Ovary (tissue), 3 donors: ENCODE measurements at regions not wholly inside any gene's neighbourhood (a gene's known extent, or its start where the extent isn't known, plus 50 kb on each side); places are given as distances from the start of the nearest gene placed in this dataset.

ENCODE experiments used
- EP300 ChIP-seq: sonication (generic); formaldehyde crosslinking; IDR thresholded peaks from one replicate; pipeline ENCODE4 v1.6.1; 2017; ENCODE audit warnings: antibody characterized with exemption
- POLR2A ChIP-seq: fragments of 450-650 bp; IDR thresholded peaks from one replicate; pipeline ENCODE4 v1.6.1; 2017; ENCODE audit warnings: antibody characterized with exemption, mild to moderate bottlenecking, moderate library complexity
- TF ChIP-seq, protein P1 (sequence below), 3 donors: fragments of 450-650 bp in 2 of 3; fragments of 200-600 bp in 1 of 3; IDR thresholded peaks; one replicate each; pipeline versions ENCODE4 v1.5.1 to v1.8.0; 2016 to 2022; ENCODE audit warnings: antibody characterized with exemption in 3 of 3, mild to moderate bottlenecking in 1 of 3
- donor health status: DM: no; HTN: no; CAD: no.

DNA sequence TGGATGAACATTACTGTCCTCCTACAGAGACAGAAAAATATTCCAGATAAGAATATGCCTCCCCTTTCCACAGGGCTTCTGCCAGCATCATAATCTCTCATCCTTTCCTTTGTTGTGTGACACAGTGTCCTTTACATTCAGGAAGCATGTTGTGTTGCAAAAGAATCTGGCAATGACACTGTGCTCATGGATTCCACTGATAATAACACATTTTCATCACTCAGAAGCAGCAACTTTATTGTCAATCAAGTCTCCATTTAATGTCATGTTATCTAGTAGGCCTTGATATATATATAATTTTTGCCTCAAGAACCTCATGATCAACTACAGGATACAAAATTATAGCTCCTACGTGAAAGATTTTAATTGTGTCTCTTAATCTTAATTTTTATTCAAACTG, 833.9 kb downstream of the FSTL5 start:
- TF ChIP-seq, protein P1, sequence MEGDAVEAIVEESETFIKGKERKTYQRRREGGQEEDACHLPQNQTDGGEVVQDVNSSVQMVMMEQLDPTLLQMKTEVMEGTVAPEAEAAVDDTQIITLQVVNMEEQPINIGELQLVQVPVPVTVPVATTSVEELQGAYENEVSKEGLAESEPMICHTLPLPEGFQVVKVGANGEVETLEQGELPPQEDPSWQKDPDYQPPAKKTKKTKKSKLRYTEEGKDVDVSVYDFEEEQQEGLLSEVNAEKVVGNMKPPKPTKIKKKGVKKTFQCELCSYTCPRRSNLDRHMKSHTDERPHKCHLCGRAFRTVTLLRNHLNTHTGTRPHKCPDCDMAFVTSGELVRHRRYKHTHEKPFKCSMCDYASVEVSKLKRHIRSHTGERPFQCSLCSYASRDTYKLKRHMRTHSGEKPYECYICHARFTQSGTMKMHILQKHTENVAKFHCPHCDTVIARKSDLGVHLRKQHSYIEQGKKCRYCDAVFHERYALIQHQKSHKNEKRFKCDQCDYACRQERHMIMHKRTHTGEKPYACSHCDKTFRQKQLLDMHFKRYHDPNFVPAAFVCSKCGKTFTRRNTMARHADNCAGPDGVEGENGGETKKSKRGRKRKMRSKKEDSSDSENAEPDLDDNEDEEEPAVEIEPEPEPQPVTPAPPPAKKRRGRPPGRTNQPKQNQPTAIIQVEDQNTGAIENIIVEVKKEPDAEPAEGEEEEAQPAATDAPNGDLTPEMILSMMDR (IDR thresholded peaks at IDR 0.05), result no peak
- TF ChIP-seq EP300, result no peak
- TF ChIP-seq POLR2A, result no peak
